ENCODE measurements at regions not wholly inside any gene's neighbourhood (a gene's known extent, or its start where the extent isn't known, plus 50 kb on each side); places are given as distances from the start of the nearest gene placed in this dataset.

- TF ChIP-seq CTCF (IDR thresholded peaks at IDR 0.05): no peak
Measured at GRCh38 chr7:125830743-125831142, 901.1 kb upstream of the POT1 start.

- no peak for TF ChIP-seq CTCF (IDR thresholded peaks at IDR 0.05)
Measured at GRCh38 chr7:125828153-125828700, 898.6 kb upstream of the POT1 start.

- TF ChIP-seq CTCF (IDR thresholded peaks at IDR 0.05): no peak
Measured at GRCh38 chr7:125823538-125823937, 893.9 kb upstream of the POT1 start.

GRCh38 chr7:125820495-125820894, 890.9 kb upstream of the POT1 start:
- no peak for TF ChIP-seq CTCF (IDR thresholded peaks at IDR 0.05)

- TF ChIP-seq CTCF (IDR thresholded peaks at IDR 0.05): no peak
Measured at GRCh38 chr7:125814100-125814499, 884.5 kb upstream of the POT1 start.

- no peak for TF ChIP-seq CTCF (IDR thresholded peaks at IDR 0.05)
Measured at GRCh38 chr7:125804273-125804672, 874.6 kb upstream of the POT1 start.

- no peak for TF ChIP-seq CTCF (IDR thresholded peaks at IDR 0.05)
Measured at GRCh38 chr7:125780153-125780552, 850.5 kb upstream of the POT1 start.

GRCh38 chr7:125775317-125775716, 845.7 kb upstream of the POT1 start:
- no peak for TF ChIP-seq CTCF (IDR thresholded peaks at IDR 0.05)
